Stimulated activated CD4-positive, alpha-beta T cell treated with anti-CD3 and anti-CD28 coated beads, Interleukin-4, amount 100 ng/mL, for 48 hours (primary cell): ENCODE measurements at regions not wholly inside any gene's neighbourhood (a gene's known extent, or its start where the extent isn't known, plus 50 kb on each side); places are given as distances from the start of the nearest gene placed in this dataset.
"Not testable (repeated sequence)": the region's sequence is repeated elsewhere in the genome, so short reads cannot be mapped to it uniquely, and the experiment has no call there.

ENCODE experiments used
- DNase-seq, 2 donors: peaks; one replicate each; pipeline ENCODE4 v3.0.0-alpha.2; 2020; ENCODE audit warnings: low read depth in 2 of 2

DNA sequence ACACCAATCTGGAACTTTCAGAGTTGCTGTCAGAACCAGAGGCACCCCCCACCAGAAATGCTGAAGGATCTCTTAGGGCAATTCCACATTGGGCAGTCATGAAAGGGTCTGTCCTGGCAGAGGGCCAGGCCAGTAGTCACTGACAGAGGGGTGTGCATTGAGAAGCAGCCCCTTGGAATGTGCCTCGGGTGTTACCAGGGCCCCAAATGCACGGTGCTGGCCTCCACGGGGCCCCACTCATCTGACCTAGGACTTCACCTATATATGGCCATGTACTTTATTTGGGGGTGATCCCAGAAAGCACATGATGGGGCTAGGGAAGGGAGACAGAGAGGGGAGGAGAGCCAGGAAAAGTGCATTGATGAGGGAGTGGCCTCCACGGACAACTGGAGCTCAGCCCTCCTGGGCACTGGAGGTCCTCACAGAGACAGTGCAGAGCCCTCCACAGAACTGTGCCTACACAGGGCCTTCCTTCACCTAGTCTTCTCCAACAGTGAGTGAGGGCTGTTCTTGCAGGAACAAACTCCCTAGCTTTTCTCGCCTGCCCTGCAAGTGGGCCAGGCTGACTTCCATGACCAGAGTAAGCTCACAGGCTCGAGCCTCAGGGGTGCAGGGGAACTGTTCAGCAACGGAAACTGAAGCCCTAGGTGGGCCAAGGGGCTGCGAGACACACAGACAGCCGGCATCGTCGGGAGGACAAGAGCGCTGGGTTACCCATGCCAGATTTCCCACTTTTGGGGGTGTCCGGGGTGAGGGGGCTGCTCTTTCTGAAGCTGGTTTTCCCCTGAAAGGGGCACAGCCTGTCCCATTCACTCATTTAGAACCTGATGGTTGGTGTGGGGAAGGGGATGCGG is 136.2 kb downstream of the HMX1 start:
- DNase-seq: no peak

DNA sequence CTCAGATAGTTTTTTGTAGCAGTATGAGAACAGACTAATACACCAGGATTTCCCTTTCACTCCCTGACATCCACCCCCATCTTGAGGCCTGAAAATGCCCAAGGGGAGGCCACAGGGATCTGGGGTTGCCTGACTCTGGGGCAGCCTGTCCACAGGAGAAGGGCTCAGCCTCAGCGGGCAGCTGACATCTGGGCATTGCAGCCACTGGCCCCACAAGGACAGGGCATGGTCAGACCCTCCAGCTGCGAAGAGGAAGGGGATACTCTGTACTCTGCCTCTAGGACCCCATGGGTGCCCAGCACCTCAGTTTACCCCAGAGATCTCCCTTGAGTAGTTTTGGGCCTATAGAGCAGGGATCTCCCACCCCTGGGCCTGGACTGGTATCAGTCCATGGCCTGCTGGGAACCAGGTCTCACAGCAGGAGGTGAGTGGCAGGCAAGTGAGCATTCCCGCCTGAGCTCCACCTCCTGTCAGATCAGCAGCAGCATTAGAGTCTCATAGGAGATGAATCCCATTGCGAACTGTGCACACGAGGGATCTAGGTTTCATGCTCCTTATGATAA is 138.9 kb downstream of the HMX1 start:
- DNase-seq: no peak

DNA sequence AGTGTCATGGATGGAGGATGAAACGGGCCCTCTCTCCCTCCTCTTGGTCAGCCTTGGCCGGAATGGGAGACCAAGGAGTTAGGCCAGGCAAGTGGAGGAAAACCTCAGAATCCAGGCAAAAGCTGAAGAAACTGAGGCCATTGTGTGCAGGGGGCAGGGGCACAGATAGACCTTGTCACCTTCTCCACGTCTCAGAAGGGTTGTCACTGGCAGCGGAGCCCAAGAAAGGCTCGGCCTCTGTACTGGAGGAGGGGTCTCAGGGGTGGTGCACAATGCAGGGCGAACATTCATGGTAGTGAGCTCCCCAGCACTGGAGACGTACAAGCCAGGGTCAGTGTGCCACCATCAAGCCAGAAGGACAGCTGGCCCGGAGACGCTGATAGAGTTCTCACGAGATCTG is 139.5 kb downstream of the CPZ start:
- DNase-seq: no peak

GRCh38 chr4:8731364-8731763 is 138.8 kb downstream of the CPZ start:
- DNase-seq: no peak

GRCh38 chr4:8730681-8731080 is 138.1 kb downstream of the CPZ start:
- DNase-seq: no peak

GRCh38 chr4:8730159-8730558 is 137.6 kb downstream of the CPZ start:
- DNase-seq: no peak

DNA sequence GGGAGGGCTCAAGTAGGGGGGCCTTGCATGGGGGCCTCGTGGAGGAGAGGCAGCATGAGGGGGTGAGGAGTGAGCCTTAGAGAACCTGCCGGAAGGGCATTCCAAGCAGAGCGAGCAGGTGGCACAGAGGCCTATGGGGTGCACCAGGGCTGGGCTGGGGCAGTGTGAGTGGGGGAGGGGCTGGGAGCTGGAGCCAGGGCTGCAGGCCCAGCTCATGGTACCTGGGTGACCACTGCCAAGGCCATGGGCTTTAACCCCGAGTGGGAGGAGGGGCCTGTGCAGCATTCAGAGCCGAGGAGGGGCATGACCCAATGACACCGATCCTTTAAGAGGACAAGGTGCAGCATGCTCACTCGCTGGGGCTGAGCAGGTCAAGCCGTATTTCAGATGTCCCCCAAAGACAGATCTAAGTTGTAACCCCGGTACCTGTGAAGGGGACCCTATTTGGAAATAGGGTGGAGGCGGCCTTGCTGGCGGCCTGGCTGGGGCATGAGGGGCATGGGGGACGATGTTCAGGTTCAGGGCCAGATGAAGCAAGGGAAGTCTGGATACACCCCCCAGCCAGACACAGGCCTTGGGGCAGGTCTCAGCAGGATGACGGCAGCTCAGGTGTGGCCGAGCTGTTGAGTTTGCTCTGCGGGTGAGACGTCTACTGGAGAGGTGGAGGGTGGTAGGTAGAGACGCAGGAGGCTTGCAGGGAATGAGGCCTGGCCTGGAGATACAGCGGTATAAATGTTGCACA is 137.0 kb downstream of the CPZ start:
- DNase-seq: no peak

GRCh38 chr4:8728536-8729407 is 136.2 kb downstream of the CPZ start:
- DNase-seq: no peak

DNA sequence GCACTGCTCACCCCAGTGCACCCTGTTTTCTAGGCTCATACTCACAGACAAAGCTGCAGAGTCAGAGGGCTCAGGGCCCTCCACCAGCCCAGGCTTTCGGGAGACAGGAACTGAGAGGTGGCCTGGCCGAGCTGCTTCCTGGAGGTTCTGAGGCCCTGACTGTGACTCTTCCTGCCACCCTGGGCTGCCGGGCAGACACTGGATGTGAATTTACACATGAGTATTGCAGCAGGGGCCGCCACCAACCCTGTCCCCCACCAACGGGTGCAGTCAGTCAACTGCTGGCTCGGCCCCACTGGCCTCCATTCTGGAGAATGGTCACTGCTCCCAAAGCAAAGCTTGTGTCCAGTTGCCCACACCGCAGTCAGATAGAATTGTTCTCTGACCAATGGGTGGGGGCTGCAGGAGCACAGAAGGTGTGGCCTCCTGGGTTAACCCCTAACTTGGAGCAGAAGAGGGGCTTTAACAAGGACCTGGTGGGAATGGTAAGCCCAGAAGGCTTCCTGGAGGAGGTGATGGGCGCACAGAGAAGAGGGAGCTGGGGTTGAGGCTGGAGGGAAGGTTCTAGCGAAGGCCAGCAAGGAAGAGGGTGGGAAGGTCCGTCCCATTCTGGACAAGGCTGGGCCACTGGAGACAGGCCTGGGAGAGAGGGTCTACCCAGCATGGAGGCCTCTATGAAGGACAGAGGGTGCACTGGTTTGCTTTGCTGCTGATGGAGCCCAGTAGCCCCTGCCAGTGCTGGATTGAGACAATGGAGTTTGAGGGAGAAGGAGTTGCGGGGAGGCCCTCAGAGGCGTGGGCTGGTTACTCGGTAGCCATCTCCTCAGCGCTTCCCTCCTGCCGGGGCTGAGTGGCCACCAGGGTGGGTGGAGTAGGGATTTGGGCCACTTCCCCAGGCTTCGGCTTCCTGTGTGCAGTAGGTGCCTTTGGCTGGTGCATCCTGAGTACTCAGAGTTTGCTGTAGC is 135.3 kb downstream of the CPZ start:
- DNase-seq: no peak

- no peak for DNase-seq
These were observed 134.6 kb downstream of the CPZ start for GRCh38 chr4:8727131-8727530.

GRCh38 chr4:8726344-8726851 is 133.8 kb downstream of the CPZ start:
- DNase-seq: no peak

GRCh38 chr4:8725845-8726244 is 133.3 kb downstream of the CPZ start:
- DNase-seq: no peak

GRCh38 chr4:8725071-8725841 is 132.7 kb downstream of the CPZ start:
- DNase-seq: no peak

DNA sequence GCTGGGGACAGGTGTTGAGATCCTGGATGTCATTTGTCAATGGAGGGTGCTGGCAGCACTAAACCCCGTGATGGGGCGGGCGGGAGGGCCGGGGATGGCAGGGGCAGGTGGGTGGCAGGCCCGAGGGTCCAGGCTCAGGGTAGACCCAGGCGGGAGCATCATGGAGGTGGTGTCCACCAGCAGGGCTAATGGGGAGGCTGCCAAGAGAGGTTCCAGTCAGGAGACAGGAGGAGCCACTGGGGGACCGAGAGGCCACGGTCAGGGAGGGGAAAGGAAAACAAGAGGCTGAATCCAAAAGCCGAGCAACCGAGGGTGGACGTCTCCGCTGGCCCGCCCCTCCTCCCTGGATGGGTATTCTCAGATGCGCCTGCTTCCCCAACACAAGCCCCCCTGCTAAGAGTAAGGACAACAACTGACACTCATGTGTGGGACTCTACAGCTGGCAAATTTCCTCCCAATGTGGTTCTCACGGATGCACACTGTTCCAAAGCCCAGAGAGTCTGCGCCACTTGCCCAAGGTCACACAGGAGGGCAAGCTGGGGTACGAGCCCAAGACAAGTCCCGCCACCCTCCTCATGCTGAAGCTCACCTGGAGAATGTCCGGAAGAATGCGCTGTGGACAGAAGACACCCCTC is 132.0 kb downstream of the CPZ start:
- DNase-seq: no peak

DNA sequence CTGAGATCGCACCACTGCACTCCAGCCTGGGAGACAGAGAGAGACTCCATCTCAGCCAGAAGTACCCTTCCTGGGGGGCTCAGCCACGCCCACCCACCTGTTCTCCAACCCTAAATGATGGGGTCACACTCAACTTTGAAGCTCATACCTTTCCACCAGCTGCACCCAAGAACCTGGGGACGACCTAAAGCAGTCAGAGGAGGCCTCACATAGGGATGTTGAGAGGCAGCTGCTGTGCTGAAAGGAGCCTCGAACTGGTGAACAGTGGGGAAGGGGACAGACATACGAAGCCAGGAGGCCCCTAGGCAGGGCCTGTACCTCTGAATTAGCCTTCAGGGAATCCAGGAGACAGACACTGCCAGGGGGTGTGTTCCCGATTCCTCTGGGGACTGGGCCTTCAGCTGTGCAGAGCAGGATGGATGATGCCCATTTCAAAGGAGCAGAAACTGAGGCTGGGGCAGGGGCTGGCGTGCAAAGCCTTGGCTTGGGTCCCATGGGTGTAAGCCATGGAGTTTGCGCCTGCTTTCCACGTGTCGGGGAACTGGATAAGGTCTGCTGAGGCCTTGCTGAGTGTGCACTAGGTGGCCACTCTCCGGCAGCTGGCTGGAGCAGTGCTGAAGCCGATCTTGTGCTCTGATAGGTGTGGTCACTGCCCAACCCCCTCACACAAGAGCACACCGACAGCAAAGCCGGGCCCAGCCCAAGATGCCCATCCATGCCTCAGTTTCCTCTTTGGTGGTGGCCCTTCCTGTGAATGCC is 130.8 kb downstream of the CPZ start:
- no peak for DNase-seq

- DNase-seq: no peak
These were observed 130.0 kb downstream of the CPZ start for GRCh38 chr4:8722556-8722955.

DNA sequence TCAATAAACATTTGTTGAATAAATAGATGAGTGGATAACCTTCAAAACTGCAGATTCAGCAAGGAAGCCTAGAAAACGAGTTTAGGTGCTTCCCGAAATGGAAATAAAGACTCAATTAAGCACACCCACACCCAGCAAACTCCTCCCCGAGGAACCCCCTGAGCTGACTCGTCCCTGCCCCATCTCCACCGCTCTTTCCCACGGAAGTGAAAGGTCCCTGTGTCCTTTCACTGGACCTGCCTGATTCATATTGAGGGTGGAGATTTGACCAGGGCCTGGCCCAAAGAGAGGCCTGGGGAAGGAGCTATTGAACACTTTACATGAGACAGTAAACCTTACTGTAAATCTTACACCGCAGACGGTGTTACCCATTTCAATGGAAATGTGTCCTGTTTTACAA is 129.1 kb downstream of the CPZ start:
- DNase-seq: no peak

DNA sequence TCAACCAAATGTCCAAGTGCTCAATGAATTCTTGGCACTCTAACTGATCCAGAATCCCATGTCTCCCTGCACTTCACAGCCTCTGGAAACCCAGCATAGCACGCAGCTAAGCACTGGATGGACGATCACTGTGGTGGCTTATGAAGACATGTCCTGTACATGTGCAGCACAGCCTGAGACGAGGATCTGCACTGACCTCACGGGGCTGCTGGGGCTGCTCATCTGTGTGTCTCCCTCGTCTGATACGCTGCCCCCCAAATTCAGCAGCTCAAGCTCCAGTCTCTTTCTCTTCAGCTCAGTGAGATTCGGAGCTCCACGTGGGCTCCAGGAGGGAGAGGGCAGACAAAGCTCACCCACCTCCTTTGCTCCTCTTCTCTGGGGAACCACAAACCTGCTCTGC is 126.9 kb downstream of the CPZ start:
- DNase-seq: no peak

- not testable (repeated sequence) for DNase-seq
These were observed 124.9 kb downstream of the CPZ start for GRCh38 chr4:8717470-8717869.
